GM12874 (cell line): ENCODE measurements at regions not wholly inside any gene's neighbourhood (a gene's known extent, or its start where the extent isn't known, plus 50 kb on each side); places are given as distances from the start of the nearest gene placed in this dataset.

ENCODE experiments used
- TF ChIP-seq, protein P1 (sequence below): IDR thresholded peaks from 2 replicates; pipeline ENCODE4 v1.5.1; 2011; ENCODE audit warnings: low read depth, mild to moderate bottlenecking, control low read depth, low read length, moderate library complexity; ENCODE audit not compliant: insufficient read depth

- TF ChIP-seq, protein P1, sequence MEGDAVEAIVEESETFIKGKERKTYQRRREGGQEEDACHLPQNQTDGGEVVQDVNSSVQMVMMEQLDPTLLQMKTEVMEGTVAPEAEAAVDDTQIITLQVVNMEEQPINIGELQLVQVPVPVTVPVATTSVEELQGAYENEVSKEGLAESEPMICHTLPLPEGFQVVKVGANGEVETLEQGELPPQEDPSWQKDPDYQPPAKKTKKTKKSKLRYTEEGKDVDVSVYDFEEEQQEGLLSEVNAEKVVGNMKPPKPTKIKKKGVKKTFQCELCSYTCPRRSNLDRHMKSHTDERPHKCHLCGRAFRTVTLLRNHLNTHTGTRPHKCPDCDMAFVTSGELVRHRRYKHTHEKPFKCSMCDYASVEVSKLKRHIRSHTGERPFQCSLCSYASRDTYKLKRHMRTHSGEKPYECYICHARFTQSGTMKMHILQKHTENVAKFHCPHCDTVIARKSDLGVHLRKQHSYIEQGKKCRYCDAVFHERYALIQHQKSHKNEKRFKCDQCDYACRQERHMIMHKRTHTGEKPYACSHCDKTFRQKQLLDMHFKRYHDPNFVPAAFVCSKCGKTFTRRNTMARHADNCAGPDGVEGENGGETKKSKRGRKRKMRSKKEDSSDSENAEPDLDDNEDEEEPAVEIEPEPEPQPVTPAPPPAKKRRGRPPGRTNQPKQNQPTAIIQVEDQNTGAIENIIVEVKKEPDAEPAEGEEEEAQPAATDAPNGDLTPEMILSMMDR, result no peak
Observed at GRCh38 chr6:144898052-144898689, 613.0 kb downstream of the UTRN start.

DNA sequence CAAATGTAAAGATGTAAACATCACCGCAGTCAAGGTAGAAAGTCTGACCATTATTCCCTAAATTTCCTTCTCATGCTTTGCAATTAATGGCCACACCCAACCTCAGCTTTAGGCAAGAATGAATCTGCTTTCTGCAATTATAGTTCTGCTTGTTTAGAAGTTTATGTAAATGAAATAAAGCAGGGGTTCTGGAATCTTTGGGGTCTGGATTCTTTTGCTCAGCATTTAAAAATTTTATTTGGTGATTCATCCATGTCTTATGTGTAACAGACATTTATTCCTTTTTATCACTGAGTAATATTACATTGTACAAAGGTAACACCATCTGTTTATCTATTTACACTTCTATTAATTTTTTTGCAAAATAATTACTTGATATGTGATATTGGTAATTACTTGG is 613.6 kb downstream of the UTRN start:
- TF ChIP-seq, protein P1, result no peak

GRCh38 chr6:144899161-144899560 is 614.0 kb downstream of the UTRN start:
- TF ChIP-seq, protein P1, result no peak

- TF ChIP-seq, protein P1, result no peak
Observed at GRCh38 chr6:144901412-144901811, 616.3 kb downstream of the UTRN start.

- TF ChIP-seq, protein P1, result no peak
Observed at GRCh38 chr6:144908004-144908403, 622.9 kb downstream of the UTRN start.

DNA sequence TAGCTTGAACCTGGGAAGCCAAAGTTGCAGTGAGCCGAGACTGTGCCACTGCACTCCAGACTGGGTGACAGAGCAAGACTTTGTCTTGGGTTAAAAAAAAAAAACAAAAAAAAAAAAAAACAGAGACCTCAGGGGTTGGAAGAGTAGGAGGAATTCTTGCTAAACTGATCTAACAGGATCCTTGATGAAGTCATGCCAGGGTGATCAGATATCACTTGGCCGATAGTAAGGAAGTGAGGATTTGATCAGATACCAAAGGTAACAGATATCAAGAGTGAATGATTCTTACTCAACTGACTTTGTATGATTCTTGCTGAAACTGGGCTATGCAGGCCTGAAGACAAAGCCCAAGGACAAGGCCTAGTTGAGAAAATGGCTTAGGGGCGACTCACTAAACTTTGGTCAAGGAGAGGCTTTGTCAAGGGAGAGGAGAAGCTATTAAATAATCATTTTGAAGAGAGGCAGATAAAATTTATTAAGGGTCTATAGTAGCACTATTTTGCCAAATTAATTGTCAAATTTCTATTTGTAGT is 624.7 kb downstream of the UTRN start:
- TF ChIP-seq, protein P1, result no peak

GRCh38 chr6:144911322-144911721 is 626.2 kb downstream of the UTRN start:
- TF ChIP-seq, protein P1, result no peak
